GM19239 (cell line): ENCODE measurements at regions not wholly inside any gene's neighbourhood (a gene's known extent, or its start where the extent isn't known, plus 50 kb on each side); places are given as distances from the start of the nearest gene placed in this dataset.

Source experiments
- DNase-seq: peaks from one replicate; pipeline ENCODE4 v3.0.0; 2011; ENCODE audit warnings: low spot score; ENCODE audit not compliant: insufficient read length
- FAIRE-seq: peaks from 2 replicates; lab custom pipeline; 2011; peaks lifted over from hg19 to GRCh38; lab: Jason Lieb, UNC

DNA sequence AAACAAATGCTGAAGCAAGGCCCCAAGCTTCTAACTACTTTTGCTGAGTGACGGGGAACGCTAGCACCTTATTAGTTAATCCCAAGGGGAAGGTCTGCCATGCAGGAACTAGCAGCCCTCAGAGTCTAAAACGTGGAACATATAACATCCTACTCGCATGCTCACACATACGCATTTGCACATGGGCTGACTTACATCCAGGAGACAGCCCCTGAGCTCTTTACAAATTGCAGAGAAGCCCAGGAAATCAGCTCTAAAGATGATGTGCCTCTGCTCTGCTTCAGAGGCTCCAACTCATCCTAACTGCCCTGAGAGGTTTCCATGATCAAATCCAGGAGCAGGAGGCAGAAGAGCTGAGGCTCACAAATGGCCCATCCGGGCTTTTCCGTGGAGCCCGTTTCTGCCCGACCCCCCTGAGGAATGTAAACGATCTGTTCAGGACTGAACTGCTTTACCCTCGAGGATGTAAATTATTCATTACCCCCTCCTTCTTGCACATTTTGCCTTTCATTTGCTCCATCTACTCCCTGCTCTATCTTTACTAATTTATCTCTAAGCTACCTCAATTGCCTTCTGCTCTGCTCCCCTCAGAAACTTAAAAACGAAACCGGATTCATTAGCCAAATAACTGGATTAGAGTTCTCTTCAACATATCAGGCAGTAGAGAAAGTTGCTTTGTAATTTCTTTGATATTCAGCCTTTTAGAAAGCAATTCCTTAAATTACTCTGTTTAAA, 141.9 kb upstream of the CCDC54 start:
- no peak for FAIRE-seq
- no peak for DNase-seq

DNA sequence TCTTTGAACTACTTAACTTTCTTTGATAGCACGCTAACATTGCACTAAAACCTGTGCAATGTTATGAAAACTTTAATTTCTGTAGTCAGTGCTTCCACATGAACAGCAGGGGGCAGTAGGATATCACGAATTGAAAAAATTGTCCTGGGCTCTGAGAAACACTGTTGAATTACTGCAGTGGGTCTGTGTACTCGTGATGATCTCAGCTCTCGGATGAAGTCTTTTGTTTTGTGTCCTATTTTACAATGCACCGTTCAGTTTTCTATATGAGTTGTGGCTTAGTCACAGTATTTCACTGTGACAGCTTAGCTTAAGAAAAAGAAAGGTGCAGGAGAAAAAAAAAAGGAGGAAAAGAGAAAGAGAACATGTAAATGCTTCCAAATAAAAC, 141.3 kb upstream of the CCDC54 start:
- peak; percentile 78 for FAIRE-seq
- peak; percentile 13 for DNase-seq

DNA sequence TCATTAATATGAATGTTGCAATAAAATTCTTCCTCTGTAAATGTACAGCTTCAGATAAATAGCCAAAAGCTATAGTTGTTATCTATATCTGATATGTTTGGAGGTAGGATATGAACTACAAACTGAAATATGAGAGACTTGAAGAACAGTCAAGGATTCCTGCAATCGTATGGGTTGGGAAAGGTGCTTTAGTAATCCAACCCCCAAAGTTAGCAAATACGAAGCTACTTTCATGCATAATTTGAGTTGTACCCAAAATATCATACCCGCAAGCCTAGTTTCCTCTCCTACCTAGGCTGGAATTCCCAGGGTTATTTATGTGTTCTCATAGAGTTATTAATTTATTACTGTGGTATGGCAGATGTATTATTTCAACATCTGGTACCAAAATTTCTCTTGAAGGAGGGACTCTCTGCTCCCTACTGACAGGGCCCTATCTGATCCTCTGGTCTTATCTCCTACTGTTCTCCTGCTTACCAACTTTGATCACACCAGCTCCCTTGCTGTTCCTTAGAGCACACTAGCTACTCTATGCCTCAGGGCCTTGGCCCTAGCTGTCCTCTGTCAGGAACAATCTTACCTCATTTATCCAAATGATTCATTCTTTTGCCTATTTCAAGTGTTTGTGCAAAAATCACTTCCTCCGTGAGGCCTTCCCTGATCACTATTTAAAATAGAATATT, 140.4 kb upstream of the CCDC54 start:
- no peak for FAIRE-seq

DNA sequence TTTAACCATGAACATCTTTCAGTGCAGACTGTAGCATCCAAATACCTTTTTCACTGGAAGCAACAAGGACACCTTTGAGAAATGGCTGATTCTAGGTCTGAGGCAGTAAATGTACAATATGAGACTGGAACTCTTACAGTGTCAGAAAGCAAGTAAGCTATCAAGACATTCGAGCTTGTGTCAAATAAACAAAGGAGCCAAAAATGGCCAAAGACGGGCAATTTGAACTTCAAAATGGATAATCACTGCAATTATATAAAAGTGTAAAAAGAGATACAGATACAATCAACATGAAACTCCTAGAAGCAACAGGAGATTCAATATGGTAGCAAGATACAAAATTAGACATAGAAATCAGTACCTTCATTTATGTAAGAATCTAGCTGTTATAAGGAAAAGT, 138.5 kb upstream of the CCDC54 start:
- DNase-seq, result no peak
- no peak for FAIRE-seq

More for the DNA sequence above, 140.4 kb upstream of the CCDC54 start:
- no peak for DNase-seq

DNA sequence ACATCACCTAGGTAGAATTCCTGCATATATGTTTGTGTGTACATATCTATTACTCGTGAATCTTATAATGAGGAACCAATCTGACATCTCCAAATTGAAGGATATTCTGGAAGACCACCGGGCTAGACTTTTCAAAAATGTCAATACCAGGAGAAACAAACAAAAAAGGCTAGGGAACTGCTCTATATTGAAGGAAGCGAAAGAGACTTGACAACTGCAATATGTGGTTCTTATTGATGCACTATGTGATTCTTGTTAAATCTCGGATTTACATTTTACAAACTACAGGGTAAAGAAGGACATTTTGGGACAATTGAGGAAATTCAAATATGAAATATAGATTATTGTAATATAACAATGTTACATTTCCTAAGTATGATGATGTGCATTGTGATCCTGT, 137.5 kb upstream of the CCDC54 start:
- peak; percentile 63 for FAIRE-seq
- DNase-seq, result no peak

DNA sequence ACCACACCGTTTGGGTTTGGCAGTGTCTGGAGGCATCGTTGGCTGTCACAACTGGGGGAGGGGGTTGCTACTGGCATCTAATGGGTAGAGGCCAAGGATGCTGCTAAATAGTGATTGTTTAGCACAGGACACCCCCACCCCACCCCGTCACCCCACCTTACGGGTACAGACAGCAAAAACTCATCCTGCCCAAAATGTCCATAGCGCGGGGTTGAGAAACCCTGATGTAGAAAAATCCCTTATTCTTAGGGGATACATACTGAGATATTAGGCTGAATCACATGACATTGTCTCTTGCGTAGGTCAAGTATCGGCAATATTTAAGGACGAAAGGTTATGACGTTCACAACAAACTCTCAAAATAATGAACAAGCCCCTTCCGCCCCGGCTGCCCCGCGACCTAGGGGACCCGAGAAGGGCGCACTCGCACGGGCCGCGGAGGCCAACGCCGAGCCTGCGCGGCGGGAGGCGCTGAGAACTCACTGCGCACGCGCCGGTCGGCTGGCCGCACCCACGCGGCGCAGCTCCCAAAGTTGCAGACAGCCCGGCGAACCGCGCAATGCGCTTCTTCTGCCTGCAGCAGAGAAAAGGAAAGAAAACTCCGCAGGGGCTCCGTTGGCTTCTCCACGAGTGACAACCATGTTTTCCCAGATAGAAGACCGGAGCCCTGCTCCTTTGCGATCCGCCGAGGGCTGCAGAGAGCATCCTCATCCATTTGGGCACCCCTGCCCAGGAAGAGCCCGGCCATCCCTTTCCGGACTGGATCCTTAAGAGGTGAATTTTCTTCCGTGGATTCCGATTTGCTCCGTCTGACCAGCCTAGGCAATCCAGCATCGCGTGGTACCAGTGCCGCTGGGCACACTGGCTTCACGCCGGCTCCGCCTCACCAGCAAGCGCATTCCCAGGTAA, 136.8 kb upstream of the CCDC54 start:
- FAIRE-seq, result peak; percentile 79
- DNase-seq, result peak; percentile 59

DNA sequence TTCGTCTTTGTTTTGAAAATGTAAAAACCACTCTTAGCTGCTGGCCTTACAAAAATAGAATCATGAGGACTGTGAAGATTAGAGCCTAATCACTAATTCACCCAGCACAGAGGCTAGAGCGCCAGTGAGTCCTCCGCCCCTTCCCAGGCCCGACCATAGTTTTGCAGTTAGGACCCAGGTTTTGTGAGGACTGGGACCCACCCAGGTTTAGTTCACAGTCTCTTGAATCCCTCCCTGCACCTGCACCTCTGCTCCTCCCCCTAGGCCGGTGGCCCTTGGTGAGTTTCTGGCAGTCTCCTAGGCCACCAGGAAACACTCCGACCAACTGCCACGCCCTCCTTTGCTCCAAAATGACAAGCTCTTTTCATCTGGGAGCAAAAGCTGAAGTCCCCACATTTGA, 136.0 kb upstream of the CCDC54 start:
- peak; percentile 55 for FAIRE-seq
- DNase-seq, result no peak

DNA sequence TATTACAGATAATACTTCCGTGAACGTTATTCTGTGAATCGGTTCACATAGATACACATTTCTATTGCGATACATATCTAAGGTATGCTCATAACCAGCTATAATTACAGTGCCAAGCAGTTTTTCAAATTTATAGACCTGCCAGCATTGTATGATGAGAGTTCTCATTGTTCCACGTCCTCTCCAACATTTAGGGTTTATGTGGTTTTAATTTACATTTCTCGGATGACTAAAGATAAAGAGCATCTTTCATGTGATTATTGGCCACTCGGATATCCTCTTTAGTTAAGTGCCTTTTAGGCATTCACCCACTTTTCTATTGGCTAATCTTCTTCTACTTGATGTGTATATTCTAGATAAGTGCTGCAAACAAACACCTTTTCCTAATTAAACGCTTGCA, 134.7 kb upstream of the CCDC54 start:
- FAIRE-seq (no peak), DNase-seq (no peak)

DNA sequence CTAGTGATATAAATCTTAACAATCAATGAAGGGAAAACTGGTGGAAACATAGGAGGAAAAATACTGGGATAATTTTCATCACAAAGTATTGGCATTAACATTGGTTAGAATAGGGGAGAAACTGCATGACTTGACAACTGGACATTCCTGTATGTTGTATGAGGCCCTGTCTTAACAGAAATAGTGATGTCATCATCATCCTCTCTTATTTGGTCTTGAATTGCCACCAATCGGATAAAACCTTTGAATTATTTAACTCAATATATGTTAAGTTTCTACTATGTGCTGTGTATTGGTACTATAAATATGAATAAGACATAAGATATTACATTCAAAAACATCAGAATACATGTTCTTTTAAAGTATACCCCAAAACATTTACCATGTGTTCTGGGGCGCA, 130.1 kb upstream of the CCDC54 start:
- FAIRE-seq (no peak), DNase-seq (no peak)

DNA sequence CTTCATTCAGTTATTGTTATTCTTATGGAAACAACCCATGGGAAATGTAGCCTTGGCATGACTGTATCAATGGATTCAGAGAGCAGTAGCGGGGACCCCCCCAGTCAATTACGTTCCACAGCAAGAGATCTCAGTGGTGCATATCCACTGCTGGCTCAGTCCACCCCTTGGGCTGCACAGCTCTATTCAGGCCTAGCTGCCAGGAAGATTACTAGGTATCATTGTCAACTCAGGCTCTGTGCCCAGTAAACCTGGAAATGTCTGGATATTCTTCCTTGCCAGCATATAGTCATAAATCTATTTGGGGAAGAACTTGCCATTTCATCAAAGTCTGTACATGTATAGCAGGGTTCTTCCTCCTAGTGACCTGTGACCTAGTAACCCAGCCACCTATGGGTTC, 128.1 kb upstream of the CCDC54 start:
- DNase-seq, result no peak

DNA sequence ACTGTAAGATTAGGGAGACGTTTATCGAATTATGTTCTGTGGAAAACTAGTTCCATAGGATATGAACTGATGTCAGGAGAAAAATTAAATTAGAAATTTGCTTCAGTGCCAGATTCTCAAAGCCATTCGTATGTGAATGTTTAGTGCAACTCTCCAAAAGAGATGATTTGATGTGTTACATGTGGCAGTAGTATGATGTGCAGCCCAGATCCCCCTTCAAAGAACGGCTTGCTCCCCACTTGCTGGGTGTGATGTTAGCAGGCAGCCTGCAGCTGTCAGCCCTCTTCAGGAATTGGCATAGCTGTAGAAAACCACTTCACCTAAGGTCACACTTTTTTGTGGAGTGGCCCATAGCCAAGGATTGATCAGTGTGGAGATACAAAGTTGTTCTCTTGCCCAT, 127.0 kb upstream of the CCDC54 start:
- FAIRE-seq (no peak), DNase-seq (no peak)

More for the DNA sequence above, 128.1 kb upstream of the CCDC54 start:
- no peak for FAIRE-seq

DNA sequence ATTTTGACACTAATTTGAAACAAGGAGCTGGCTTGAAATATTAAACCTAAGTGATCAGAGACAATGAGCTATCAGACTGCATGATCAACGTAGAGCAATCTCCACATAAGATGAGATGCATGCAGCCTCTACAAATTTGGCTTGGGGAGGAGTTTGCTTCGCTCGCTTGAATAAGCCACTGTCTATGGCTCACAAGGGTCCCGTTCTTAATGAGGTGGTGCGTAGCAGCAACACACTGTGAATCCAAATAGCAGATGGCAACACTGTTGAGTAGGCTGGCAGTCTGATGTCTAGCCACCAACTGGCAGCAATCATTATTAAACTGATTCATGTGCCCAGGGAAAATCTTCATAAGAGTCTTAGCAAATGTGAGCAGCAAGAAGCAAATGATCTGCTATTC, 125.4 kb upstream of the CCDC54 start:
- FAIRE-seq (no peak), DNase-seq (no peak)

DNA sequence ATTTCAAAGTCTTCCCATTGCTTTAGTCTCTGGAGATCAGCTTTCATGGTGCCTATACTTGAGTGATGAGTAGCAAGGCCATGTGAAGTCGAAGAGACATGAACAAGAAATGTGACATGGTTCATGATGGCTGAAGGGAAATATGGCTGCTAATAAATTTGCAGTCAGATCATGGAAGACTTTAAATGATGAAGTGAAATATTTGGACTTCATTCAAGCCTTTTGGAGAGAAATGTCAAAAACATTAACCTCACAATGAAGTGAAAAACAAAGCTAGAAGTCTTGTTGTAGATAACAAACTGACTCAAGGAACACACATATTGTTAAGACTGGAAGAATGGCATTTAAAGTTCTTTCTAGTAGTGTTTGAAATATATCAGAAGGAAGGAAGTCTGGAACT, 120.3 kb upstream of the CCDC54 start:
- FAIRE-seq, result no peak

DNA sequence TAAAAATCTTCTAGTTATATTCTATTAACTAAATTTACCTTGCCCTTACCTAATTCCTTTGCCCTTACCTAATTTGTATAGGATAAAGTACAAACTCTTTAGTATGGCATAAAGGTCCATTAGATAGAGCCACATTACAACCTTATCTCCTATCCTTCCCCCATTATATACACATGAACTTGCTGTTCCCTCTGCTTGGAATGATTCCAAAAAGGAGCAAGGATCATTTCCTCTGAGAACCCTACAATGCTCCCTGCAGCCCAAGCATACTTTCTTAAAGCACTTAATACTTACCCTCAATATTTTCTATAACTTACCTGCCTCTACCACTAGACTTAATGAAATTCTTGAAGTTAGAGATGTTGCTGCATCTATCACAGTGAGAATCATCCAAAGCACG, 118.9 kb upstream of the CCDC54 start:
- DNase-seq, result no peak
- no peak for FAIRE-seq

More for the DNA sequence above, 120.3 kb upstream of the CCDC54 start:
- no peak for DNase-seq

DNA sequence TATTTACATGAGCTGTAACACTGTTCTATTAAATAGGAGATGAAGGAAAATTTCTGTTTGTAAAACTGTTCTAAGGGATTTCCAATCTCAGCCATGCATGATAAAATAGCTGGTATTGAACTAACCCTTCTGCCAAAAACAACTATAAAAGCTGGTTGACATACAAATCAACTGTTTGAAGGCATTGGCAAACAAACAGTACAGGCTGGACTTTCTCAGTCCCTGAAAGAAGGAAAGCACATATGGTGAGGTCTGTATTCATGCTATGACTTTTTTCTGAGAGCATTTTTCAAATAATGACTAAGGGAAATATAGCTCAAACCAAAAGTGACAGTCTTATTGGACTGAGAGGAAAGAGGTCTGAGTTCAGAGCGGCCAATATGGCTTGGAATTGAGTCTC, 117.0 kb upstream of the CCDC54 start:
- FAIRE-seq (no peak), DNase-seq (no peak)

DNA sequence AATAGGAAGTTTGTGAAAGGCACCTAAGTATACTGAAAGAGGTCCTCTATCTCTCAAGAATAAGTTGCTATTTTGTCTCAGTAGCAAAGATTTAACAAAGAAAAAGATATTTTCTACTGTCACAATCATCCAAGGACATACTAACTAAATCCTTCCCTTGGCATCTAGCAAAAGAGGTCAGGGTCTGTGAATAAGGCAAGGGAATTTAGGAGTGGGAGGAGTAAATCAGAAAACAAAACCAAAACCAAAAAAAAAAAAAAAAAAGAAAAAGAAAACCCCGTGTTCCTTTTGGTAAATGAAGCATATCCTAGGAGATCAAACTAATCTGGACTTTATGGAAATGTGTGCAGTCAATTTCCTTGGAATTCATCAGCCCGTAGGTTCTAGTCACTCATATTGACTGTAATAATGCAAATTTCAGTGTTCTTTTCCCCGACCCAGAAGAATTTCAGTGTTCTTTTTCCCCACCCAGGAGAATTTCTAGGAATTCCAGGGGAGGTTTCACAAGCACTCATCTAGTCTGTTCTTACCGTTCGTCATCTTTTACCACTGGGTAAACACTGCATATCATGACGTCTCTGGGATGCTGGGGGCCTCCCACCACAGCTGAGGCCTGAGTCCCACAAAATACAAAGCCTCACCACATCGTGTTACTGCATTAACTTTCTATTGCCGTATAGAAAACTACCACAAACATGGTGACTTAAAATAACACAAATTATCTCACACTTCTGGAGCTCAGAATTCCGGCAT, 113.8 kb upstream of the CCDC54 start:
- DNase-seq (no peak), FAIRE-seq (no peak)

DNA sequence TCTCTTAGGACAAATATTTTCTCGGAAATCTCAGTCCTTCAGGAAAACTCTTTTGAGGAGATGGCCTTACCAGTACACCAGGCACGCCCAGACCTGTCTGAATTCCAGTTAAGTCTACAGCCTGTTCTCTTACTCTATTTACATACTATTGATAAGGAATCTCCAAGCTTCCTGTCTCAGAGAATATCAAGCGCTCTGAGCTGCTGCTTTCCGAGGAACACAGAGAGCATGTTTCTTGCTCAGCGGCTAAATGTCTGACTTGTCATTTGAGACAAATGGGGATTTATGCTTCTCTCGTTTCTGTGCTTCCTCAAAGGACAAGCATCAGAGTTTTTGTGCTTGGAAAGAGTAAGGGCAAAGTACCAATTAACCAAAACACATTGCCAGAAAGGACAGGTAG, 112.4 kb upstream of the CCDC54 start:
- no peak for DNase-seq
- FAIRE-seq, result no peak

DNA sequence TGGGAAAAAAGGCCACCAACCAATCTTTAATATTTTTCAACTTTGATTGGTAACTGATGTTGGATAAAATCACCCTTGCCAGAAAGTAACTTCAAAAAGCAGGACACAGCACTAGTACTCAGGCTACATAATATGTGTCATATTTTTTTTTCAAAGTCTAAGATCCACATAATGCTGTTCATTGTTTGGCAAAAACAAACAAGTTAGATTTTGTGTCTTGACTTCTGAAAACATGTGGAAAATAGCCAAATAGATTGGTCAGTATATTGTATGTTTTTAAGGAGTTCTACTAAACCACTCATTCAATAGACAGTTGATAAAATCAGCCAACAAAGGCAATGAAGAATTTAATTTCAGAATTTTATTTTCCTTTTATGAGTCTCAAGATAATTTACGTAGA, 111.7 kb upstream of the CCDC54 start:
- no peak for FAIRE-seq
- DNase-seq, result no peak

DNA sequence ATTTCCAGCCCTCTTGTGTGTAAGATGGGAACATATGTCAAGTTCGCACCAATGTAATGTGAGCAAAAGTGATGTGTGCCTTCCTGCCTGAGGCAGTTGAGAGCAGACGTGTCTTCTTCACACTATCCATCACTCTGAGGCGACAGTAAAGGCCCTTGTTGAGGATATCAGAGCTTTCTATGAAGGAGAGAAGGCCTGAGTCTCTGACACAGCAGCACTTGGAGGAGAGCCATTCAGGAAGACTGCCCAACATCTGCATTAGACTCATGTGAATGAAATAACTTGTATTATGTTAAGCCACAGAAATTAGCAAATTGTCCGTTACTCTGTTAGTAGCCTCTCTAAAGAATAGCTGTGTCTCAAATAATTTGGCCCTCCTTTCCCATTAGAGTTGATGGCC, 108.8 kb upstream of the CCDC54 start:
- FAIRE-seq (no peak), DNase-seq (no peak)

DNA sequence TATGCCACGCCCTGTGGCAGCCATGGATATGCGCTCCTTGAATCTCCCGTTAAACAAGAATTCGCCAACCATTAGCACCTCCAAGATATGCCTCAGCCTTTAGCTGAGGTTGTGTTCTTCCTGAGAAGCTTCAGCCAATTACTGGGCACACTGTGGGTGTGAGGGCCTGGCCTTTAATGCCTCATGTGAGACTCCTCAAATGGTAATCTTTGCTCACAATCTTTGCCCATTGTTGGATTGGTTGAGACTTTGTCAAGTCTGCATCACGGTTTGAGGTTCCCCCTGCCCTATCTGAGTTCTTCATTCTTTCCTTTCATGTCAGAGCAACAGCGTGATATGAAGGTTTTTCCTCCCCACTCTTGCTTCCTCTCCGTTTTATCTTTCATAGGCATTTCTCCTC, 108.1 kb upstream of the CCDC54 start:
- DNase-seq (no peak), FAIRE-seq (no peak)
